ENCODE measurements at regions not wholly inside any gene's neighbourhood (a gene's known extent, or its start where the extent isn't known, plus 50 kb on each side); places are given as distances from the start of the nearest gene placed in this dataset.
"Not testable (repeated sequence)": the region's sequence is repeated elsewhere in the genome, so short reads cannot be mapped to it uniquely, and the experiment has no call there.

- DNase-seq: not testable (repeated sequence)
Observed at GRCh38 chr6:16039892-16040627, 88.8 kb upstream of the MYLIP start.

- no peak for DNase-seq
Observed at GRCh38 chr6:16038938-16039337, 89.9 kb upstream of the MYLIP start.

DNA sequence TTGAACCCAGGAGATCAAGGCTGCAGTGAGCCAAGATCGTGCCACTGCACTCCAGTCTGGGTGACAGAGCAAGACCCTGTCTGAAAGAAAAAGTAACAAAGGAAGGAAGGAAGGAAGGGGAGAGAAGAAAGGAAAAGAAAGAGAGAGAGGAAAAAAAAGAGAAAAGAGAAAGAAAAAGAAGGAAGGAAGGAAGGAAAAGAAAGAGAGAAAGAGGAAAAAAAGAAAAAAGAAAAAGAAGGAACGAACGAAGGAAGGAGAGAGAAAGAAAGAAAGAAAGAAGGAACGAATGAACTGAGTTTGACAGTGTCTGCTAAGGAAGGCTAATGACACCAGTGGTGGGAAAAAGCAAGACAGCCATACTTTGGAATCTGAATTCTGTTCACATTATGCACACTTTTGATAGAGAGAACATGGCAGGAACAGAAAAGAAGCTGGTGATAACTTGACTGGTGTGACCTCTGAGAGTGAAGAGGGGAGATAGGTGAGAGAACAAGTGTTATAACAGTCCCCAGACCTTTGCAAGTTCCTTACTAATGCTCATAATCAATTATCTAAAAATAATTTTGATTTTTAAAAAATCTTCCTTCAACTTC is 93.3 kb upstream of the MYLIP start:
- no peak for DNase-seq

GRCh38 chr6:16033214-16033613 is 95.7 kb upstream of the MYLIP start:
- DNase-seq: no peak

DNA sequence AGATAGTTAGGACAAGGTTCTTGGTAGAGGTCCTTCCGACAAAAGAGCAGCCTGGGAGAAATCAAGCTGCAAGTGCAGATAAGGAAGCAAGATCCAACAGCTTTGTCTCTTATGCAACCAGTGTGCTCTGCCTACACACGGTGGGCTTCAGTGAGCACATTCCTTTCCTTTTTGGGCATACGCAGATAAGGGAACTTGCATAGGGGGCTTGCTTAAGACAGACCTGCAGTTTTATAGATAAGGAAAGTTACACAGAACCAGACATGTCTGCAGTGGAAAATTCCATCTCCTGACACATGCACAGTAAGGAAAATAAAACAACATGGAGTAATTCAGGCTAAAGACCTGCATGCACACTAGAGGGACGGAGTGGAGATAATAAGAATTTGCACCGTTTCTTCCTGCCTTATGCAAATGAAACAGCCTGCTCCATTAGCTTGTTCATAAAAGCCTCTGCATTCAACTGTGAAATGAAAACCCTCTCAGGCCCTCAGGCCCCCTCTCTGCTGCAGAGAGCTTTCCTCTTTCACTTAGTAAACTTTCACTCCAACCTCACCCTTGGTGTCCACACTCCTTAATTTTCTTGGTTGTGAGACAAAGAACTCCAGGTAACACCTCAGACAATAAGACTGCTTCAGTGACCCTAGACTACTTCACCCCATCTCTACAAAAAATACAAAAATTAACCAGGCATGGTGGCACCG is 97.5 kb upstream of the MYLIP start:
- DNase-seq: no peak

- DNase-seq: no peak
Observed at GRCh38 chr6:16028966-16029365, 99.9 kb upstream of the MYLIP start.

- DNase-seq: no peak
Observed at GRCh38 chr6:16020259-16020658, 108.6 kb upstream of the MYLIP start.

- peak; percentile 10 to 60 for DNase-seq
Observed at GRCh38 chr6:16019462-16019861, 109.4 kb upstream of the MYLIP start.

GRCh38 chr6:16018626-16019025 is 110.3 kb upstream of the MYLIP start:
- DNase-seq: no peak

DNA sequence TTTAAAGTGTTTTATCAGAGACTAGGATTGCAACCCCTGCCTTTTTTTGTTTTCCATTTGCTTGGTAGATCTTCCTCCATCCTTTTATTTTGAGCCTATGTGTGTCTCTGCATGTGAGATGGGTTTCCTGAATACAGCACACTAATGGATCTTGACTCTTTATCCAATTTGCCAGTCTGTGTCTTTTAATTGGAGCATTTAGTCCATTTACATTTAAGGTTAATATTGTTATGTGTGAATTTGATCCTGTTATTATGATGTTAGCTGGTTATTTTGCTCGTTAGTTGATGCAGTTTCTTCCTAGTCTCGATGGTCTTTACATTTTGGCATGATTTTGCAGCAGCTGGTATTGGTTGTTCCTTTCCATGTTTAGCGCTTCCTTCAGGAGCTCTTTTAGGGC is 114.6 kb upstream of the MYLIP start:
- DNase-seq: not testable (repeated sequence)

- DNase-seq: no peak
Observed at GRCh38 chr6:16007146-16007545, 121.7 kb upstream of the MYLIP start.

GRCh38 chr6:16006681-16007080 is 122.2 kb upstream of the MYLIP start:
- DNase-seq: no peak

DNA sequence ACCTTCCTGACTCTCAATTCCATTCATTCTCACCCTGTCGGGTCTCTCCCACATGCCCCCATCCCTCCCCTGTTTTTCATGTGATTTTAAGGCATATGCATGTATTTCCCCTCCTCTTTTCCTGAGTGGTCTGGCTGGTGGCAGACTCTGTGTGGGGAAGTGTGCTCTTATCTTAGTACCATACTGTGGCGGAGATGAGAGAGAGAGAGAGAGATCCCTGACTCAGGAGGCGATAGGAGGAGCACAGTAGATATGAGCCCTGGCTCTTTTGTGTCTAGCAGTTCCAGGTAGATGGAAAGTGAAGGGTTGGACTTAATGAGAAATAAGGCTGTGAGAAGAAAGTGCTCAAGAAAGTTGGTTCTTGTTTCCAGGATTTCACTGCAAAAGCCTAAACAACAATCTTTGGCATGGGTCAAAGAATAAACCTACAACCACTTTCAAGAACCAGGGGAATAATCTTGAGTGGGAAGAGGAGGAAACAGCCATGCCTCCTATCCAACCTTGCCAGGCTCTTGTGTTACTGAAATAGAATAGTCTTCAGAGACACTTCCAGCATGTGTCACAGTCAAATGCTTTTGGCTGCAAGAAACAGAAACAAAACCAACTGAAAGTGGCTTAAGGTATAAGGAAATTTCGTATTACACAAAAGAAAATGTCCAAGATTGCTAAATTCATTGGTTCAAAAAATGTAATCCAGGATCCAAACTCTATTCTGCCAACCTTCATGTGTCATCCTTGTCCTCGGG is 123.8 kb upstream of the MYLIP start:
- no peak for DNase-seq

- no peak for DNase-seq
Observed at GRCh38 chr6:16003197-16003491, 125.7 kb upstream of the MYLIP start.

DNA sequence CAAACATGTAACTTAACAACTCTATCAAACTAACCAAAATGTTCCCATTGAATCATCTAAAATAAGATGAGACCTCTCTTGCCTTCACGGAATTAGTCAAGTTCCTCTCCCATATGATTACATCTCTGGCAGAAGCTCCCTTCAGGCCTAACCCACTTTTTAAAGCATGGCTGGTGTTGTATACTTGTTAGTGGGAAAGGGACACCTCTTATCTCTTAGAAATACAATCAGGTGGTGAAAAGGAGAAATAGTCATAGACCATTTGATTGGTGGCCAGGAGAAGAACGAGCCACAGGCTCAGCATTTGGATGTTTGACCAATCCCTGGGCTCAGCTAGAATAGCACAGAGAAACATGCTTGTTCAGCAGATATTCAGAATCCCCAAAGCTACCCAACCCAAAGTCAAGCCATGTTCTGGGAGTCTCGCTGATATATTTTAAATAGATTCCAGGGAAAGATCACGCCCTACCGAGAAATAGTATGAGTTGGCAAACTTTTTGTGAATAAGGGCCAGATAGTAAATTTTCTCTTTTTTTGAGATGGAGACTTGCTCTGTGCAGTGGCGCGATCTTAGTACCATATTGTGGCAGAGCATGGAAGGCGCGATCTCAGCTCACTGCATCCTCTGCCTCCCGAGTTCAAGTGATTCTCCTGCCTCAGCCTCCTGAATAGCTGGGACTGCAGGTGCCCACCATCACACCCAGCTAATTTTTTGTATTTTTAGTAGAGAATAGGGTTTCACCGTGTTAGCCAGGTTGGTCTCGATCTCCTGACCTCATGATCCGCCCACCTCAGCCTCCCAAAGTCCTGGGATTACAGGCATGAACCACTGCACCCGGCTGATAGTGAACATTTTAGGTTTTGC is 126.3 kb upstream of the MYLIP start:
- DNase-seq: no peak

GRCh38 chr6:16001158-16001557 is 127.7 kb upstream of the MYLIP start:
- DNase-seq: no peak

DNA sequence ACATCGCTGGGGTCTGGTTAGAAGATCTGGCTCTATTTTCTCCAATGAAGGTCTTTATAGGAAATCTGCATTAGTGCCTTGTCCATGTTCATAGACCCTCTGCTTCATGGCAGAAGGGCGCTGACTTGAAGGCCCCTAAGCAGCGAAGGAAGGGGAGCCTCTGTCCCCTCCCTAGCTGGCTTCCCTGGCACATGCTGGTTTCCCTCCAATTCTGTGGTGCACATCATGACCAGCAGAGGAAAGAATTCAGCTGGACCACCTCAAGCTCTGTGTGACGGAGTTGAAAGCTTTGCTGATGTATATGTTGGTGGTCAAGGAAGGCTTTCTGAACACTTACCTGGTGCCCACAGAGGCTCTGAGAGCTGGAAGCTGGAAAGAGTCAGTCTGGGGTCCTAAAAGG is 129.7 kb upstream of the MYLIP start:
- DNase-seq: no peak

- DNase-seq: peak in 1 of 2 experiments; percentile 9
Observed at GRCh38 chr6:15997586-15998388, 131.1 kb upstream of the MYLIP start.

DNA sequence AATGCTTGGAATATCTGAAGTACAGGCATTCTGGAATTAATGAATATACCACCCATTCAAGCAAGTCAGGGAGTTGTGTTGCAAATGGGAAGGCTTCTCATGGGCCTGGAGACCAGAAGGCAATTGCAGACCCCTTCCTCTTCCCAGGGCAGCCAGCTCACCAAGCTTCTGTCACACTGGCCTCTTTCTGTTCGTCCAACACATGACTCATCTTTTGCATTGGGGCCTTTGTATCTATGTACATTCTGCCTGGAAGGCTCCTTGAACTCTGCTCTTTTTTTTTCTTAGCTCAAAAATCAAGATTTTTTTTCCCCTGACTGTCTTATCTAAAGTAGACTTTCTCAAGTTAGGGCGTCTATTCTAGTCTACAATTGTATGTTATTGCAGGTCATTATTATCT is 132.9 kb upstream of the MYLIP start:
- DNase-seq: no peak

GRCh38 chr6:15995493-15995892 is 133.4 kb upstream of the MYLIP start:
- no peak for DNase-seq

DNA sequence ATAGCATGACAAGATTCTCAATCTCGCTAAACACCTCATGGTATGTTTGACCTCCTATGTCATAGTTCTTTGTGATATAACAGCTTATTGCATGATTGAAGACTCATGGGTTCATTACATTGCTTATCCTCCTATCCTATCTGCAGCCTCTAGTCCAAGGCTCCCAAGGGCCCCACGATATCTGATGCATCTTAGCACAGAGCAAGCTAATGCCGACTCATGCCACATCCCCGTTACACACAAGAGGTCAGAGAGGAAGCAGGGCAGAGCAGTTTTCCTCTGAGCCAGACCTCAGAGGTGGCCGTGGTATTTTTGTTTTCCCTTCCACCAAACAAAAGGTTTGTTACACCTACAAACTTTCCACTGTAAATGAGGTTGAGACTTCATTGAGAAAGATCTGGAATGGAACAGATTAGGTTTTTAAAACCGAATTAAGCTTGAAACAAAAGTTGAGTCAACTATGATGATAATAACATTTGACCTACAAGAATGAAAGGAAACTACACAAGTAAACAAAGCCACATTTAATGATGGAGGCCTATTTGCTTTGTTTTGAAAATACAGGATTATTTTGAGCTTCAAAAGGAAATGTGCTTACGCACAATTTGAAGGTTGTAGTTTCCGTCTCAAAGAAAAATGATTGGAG is 133.9 kb upstream of the MYLIP start:
- DNase-seq: no peak
